Right renal pelvis (tissue), 4 donors: ENCODE measurements at regions not wholly inside any gene's neighbourhood (a gene's known extent, or its start where the extent isn't known, plus 50 kb on each side); places are given as distances from the start of the nearest gene placed in this dataset.
"Not testable (repeated sequence)": the region's sequence is repeated elsewhere in the genome, so short reads cannot be mapped to it uniquely, and the experiment has no call there.

Source experiments
- DNase-seq, 4 donors: peaks; one replicate each; pipeline ENCODE4 v3.0.0-alpha.2; 2013; ENCODE audit warnings: low read depth in 4 of 4, low spot score in 3 of 4, missing footprints in 1 of 4

DNA sequence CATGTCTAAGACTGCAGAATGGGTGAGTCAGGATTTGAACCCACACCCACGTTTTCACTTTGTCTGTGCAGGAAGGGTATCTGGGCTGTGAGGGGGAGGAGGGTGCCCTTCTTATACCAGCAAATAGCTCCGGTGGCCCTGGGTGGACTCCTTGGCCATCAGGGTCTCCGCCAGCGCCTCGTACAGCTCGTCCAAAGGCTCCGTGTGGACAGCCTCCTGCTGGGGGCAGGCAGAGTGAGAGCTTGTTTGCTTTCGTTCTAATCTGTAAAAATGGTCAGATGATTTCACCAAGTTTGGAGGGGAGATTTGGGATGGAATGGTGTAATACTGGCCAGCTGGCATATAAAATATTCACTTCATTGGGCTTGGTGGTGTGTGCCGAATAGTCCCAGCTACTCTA is 111.7 kb upstream of the CCZ1B start:
- DNase-seq: not testable (repeated sequence)

DNA sequence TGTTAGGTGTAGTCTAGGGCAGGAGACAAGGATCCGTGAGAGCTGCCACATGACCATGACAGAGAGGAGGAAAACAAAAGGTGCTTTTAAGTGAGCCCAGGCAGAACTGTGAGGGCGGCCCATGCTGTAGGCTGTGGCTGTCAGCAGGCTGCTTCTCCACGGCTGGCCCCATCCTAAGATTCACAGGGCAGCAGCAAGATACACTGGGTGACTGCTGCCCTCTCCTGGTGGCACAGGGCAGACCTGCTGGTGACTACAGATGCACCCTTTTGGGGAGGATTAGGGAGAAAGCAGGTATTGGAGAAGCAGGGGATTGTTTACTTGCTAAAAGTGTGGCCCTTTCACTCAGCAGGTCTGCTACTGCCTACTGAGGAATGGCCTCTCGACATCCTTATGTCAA is 112.2 kb upstream of the CCZ1B start:
- DNase-seq: not testable (repeated sequence)

DNA sequence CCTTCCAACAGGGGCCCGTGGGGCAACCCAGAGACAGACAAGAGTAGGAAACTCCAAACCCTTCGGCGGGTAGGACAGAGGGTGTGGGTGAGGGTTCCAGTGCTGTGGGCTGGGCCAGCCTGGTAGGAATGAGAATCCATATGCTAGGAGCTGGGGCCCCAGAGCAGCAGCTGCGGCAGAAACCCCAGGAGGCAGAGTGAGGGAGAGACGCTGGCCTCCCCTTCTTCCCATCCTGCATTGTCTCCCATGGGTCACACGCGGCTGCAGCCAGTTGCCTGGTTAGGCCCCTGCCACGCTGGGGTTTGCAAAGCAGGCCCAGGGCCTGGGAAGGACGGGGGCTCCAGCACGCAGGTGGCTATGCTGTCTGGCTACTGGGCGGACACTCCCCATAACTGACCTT is 113.1 kb upstream of the CCZ1B start:
- not testable (repeated sequence) for DNase-seq

DNA sequence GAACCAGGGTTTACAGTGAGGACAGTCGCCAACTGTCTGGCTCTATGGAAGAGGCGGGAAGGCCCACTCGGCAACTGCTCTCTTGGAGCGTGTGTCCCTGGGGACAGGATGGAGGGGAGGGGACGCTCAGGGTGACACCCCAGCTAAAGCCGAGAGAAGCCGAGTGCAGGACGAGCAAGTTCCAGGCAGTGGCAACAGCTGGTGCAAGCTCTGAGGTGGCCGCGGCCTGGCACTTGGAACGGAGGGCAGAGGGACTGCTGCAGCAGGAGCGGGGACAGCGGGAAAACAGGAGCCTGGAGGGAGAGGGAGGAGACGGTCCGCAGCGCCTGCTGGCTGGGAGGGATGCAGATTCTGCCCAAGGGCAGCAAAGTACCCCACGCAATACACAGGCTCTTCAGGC is 113.8 kb upstream of the CCZ1B start:
- not testable (repeated sequence) for DNase-seq

DNA sequence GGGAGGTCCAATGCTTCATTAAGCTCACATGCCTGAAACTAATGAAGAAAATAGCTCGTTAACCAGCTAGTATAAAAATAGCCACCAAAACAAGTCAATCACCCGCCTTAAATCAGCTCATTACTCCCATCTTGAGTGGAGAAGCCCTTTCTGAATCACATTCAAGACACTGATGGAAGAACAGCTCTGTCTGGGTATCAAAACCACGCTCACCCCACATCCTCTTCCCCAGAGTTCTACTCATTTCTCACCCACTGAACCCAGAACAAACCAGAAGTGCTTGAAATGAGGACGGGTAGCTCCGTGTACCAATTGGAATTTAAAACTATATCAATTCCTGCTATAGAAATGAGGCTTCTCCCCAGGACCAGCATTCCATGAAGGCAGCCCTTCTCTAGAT is 120.8 kb upstream of the CCZ1B start:
- not testable (repeated sequence) for DNase-seq

DNA sequence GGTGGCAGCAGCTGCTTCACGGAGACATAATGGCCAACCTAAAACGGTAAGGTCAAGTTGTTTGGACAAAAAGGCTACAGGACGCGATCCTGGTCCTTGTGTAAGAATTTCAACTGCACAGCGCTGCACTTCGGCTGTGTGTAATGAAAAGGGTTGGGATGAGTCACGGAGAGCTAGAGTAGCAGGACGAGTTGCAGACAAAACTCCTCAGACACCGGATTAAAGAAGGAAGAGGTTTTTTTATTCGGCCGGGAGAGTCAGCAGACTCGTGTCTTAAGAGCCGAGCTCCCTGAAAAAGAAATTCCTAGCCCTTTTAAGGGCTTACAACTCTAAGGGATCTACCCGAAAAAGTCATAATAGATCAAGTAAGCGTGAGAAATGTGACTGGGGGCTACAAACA is 124.2 kb upstream of the CCZ1B start:
- not testable (repeated sequence) for DNase-seq

DNA sequence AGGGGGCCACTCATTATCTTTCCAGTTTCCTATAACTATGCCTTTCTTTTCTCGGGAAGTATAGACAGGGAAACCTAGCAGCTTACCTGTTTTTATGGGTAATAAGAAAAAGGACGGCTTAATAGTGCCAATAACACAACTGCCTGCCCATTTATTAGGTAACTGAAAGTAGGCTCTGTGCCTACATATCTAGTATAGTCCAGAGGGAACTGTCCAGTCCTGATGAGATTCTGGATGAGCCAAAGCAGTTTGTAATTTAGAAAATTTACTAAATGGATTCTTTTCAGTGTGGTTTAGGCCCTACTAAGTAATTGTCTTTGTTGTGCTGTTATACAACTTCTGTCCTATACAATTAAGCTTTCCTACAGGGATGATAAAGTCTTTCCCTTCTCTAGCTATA is 125.5 kb upstream of the CCZ1B start:
- DNase-seq: not testable (repeated sequence)

DNA sequence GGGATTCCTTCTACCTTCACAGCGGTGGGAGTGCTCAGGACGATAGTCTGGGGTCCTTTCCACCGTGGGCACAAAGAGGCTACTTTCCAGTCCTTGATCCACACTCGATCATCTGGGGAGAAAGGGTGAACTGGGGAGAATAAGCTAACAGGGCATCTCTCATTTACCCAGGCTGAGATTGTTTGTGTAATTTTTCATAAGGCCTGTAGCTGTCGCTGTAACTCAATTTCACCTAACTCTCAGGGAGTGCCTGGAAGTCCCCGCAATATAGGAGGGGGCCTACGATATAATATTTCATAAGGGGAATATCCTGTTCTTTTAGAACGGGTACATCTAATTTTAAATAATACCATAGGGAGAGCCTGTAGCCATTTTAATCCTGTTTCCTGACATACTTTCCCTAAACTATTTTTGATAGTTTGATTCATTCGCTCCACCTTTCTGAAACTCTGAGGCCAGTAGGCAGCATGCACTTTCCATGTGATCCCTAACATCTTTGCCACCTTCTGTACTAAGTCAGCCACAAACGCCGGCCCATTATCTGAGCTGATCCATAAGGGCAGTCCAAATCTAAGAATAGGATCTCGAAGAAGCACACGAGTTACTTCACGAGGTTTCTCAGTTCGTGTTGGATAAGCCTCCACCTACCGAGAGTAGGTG is 127.2 kb upstream of the CCZ1B start:
- DNase-seq: not testable (repeated sequence)

DNA sequence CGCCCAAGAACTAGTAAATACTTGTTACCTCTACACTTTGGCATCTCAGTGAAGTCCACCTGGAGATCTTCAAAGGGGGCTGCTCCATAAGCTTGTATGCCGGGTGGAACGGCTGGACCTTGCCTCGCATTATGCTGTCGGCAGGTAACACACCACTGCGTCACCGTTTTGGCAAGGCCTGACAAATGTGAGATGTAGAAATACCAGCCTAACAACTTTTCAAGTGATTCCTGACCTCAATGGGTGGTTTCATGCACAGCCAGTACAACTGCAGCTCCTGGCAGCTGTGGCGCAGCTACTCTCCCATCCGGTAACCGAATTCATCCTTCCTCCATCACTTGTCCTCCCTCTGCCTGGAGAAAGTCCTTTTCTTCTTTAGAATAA is 127.7 kb upstream of the CCZ1B start:
- not testable (repeated sequence) for DNase-seq

DNA sequence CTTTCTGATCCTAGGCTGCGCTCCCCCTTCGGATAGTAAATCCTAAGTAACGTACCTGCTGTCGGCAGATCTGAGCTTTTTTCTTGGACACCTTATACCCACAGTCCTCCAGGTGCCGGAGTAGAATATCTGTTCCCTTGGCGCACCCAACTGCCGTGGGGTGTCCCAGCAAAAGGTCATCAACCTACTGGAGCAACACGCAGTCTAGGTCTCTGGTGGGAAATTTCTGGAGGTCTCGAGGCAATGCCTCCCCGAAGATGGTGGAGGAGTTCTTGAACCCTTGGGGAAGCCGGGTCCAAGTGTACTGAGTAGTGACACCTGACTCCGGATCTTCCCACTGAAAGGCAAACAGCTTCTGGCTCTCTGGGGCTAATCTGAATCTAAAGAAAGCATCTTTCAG is 129.3 kb upstream of the CCZ1B start:
- DNase-seq: not testable (repeated sequence)

DNA sequence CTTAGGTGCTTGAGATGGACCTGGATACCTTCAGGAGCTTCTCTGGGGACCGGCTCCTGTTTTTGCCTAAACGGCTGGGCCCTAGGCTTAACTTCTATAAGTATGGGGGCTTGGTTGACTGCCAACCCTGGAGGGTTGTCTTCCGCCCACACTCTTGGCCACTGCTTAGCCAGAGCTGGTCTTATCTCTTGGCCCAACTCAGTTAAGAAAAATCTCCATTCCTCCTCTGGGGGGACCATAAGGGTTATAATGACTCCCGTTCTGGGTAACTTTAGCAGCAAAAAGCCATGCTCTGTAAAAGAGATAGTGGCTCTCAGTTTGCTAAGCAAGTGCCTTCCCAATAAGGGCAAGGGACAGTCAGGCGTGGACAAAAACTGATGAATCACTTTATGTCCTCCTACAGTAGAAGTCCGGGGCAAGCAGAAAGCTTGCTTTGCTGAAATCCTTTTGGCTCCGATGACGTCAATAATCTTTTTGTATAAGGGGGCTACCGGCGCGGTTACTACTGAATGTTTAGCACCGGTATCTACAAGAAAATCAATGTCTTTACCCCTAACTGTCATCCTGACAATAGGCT is 130.0 kb upstream of the CCZ1B start:
- not testable (repeated sequence) for DNase-seq

DNA sequence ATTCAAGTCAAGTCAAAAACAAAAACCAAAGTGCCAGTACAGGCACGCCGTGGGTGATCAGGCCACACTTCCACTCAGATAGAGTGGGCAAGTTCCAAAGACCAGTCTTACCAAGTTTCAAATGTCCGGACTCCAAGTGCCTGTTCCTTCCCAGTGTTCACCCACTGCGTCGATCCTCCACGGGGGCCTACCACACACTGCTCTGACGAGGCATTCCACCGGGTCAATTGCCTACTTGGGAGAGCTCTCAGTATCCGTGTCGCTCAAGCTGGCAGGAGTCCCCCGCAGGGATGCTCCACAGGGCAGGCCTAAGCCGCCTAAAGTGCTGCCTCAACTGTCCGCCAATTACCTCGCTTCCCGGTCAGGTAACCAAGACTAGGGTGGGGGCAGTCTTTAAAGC is 132.3 kb upstream of the CCZ1B start:
- not testable (repeated sequence) for DNase-seq

DNA sequence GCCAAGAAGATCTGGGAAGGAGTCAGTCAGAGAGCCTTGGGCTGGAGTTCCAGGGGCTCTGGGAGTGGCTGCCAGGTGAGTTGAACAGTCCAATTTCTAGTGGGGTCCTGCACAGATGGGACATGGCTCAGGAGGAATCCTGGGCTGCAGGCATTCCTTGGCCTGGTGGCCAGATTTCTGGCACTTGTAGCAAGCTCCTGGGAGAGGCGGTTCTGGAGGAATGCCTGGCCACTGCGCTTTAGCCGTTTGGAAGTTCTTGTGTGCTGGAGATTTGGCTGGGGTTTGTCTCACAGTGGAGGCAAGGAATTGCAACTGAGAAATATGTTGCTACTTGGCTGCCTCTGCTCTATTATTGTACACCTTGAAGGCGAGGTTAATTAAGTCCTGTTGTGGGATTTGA is 133.9 kb upstream of the CCZ1B start:
- DNase-seq: not testable (repeated sequence)

DNA sequence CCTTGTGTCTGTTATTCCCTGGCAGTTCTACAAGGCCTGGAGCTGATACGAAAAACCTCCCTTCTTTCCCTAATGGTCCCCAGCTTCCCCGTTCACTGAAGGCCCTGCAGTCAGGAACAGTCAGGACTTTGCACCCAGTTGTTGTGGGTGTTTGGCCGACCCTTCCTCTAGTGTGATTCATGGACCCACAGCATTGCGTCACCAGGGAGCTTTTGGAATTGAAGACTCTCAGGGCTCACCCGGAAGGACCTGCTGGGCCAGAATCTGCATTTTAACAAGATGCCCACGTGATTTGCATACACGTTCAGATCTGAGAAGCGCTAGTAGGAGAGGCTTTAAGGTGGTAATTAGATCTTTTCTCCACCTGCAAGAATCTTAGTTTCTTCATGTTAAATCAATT is 136.8 kb upstream of the CCZ1B start:
- DNase-seq: not testable (repeated sequence)

DNA sequence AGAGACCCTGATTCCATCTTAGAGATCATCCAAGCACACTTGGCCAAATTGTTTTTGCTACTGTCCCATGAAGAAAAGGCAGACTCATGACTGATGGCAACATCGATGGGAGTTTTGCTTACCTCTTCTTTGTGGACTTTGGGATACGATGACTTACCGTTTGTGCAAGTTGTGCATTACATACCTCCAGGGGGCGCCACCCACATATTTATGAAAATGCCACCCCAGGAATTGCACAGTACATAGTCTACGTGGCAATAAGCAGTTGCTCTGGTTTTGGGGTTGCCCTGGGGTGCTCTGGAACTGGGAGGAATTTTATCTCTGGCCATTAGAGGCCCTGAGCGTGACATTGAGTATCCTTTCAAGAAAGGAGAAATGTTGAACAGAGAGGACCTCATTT is 139.0 kb upstream of the CCZ1B start:
- DNase-seq: not testable (repeated sequence)

DNA sequence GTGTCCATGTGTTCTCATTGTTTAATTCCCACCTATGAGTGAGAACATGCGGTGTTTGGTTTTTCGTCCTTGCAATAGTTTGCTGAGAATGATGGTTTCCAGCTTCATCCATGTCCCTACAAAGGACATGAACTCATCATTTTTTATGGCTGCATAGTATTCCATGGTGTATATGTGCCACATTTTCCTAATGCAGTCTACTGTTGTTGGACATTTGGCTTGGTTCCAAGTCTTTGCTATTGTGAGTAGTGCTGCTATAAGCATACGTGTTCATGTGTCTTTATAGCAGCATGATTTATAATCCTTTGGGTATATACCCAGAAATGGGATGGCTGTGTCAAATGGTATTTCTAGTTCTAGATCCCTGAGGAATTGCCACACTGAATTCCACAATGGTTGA is 144.1 kb upstream of the CCZ1B start:
- DNase-seq: not testable (repeated sequence)

DNA sequence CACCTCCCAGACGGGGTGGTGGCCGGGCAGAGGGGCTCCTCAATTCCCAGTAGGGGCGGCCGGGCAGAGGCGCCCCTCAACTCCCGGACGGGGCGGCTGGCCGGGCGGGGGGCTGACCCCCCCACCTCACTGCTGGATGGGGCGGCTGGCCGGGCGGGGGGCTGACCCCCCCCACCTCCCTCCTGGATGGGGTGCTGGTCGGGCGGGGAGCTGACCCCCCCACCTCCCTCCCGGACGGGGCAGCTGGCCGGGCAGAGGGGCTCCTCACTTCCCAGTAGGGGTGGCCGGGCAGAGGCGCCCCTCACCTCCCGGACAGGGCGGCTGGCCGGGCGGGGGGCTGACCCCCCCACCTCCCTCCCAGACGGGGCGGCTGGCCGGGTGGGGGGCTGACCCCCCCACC is 148.8 kb upstream of the CCZ1B start:
- DNase-seq: not testable (repeated sequence)

DNA sequence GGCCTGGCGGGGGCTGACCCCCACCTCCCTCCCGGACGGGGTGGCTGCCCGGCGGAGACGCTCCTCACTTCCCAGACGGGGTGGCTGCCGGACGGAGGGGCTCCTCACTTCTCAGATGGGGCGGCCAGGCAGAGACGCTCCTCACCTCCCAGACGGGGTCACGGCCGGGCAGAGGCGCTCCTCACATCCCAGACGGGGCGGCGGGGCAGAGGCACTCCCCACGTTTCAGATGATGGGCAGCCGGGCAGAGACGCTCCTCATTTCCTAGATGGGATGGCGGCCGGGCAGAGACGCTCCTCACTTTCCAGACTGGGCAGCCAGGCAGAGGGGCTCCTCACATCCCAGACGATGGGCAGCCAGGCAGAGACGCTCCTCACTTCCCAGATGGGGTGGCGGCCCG is 149.3 kb upstream of the CCZ1B start:
- DNase-seq: not testable (repeated sequence)

DNA sequence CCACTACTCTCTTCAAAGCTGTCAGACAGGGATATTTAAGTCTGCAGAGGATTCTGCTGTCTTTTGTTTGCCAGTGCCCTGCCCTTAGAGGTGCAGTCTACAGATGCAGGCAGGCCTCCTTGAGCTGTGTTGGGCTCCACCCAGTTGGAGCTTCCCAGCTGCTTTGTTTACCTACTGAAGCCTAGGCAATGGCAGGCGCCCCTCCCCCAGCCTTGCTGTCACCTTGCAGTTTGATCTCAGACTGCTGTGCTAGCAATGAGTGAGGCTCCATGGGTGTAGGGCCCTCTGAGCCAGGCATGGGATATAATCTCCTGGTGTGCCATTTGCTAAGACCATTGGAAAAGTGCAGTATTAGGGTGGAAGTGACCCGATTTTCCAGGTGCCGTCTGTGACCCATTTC is 151.3 kb upstream of the CCZ1B start:
- not testable (repeated sequence) for DNase-seq

DNA sequence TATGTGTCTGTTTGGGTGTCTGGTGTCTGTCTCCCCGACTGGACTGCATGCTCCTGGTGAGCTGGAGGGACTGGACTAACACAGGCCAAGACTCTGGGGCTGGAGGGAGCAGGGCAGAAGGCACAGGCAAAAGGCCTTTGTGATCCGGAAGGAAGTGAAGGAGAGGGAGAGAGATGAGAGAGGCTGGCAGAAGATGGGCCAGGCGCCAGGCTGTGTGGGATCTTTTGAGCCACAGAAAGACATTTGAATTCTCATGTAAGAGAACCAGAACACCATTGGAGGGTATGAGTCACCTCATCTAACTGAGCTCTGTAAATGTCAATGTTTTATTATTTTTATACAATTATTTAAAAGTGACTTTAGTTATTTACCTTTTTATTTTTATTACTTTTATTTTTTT is 152.3 kb upstream of the CCZ1B start:
- DNase-seq: not testable (repeated sequence)

DNA sequence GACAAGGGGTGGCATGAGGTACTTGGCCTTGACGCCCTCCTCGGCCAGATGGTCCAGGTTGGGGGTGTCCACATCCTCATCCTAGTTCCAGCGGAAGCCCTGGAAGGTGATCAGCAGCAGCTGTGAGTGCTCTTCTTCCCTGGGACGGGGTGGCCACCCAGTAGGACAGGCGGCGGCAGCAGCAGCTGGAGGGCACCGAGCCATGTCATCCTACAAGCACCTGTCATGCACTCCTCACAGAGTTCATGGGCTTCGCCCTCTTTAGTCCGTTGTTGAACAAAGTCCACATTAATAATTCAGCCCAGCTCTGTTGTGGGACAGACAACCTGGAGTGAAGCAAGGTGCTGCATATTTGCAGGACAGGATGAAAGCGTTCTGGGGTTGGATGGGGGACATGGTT is 153.4 kb upstream of the CCZ1B start:
- not testable (repeated sequence) for DNase-seq

DNA sequence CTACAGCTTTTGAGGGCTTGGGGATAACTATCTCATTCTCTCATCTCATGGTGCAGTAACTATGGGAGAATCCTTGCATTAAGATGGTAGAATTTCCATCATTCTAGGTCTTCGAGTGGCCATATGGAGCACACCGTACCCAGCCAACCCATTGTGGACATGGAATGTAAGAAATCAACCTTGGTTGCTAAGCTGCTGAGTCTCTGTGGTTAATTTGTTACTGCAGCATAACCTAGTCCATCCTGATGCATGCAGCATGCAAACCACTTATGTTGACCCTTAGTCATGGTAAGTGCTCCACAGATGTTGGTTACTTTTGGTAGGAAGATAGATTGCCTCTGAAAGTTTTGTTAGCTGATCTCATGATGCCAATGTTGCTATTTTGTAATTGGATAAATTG is 156.3 kb upstream of the CCZ1B start:
- DNase-seq: not testable (repeated sequence)

DNA sequence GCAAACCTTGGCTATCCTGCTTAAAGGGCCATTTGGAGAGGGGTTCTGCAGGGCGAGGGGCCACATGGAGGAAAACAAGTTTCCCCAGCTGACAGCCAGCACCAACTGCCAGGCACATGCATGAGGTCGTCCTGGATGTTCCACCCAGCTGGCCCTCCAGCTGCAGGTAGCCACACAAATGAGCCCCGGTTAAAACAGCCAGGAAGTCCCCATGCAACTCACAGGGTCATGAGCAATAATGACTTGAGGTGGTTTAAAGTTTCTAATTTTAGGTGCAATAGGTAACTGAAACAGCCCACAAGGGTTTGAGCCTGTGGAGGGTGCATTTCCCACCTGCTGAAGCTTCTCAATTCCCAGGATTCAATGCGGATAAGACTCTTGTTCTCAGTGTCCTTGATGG is 160.8 kb upstream of the CCZ1B start:
- not testable (repeated sequence) for DNase-seq
